Panc1 (cell line): ENCODE measurements at regions not wholly inside any gene's neighbourhood (a gene's known extent, or its start where the extent isn't known, plus 50 kb on each side); places are given as distances from the start of the nearest gene placed in this dataset.

Experiments used
- CTCF ChIP-seq: fragments of 450-650 bp; IDR thresholded peaks from 2 replicates; pipeline ENCODE4 v1.5.1; 2017; ENCODE audit warnings: mild to moderate bottlenecking
- TCF7L2 ChIP-seq: IDR thresholded peaks from 2 replicates; pipeline ENCODE4 v1.6.1; 2011; ENCODE audit warnings: mild to moderate bottlenecking, low read depth, low read length, inconsistent platforms

- TF ChIP-seq CTCF (no peak), TCF7L2 (no peak)
These were observed 102.3 kb downstream of the OSR1 start for GRCh38 chr2:19256121-19256601.
